Lung microvascular endothelial cell (primary cell): ENCODE measurements at regions not wholly inside any gene's neighbourhood (a gene's known extent, or its start where the extent isn't known, plus 50 kb on each side); places are given as distances from the start of the nearest gene placed in this dataset.

Source experiments
- DNase-seq, 2 donors: peaks; one replicate each; pipeline versions ENCODE4 v3.0.0 to v3.0.0-alpha.2; 2010; ENCODE audit warnings: low read depth in 2 of 2

- DNase-seq: no peak
These were observed 291.0 kb upstream of the DOK6 start for GRCh38 chr18:69109686-69110085.

GRCh38 chr18:69120833-69121232 lies 279.9 kb upstream of the DOK6 start:
- no peak for DNase-seq

GRCh38 chr18:69123421-69123820 lies 277.3 kb upstream of the DOK6 start:
- DNase-seq: no peak

GRCh38 chr18:69127873-69128500 lies 272.7 kb upstream of the DOK6 start:
- DNase-seq: no peak

GRCh38 chr18:69128566-69128965 lies 272.1 kb upstream of the DOK6 start:
- no peak for DNase-seq

- no peak for DNase-seq
These were observed 271.7 kb upstream of the DOK6 start for GRCh38 chr18:69128978-69129377.

GRCh38 chr18:69138088-69138487 lies 262.6 kb upstream of the DOK6 start:
- DNase-seq: no peak

- no peak for DNase-seq
These were observed 257.6 kb upstream of the DOK6 start for GRCh38 chr18:69143084-69143483.

GRCh38 chr18:69152436-69152835 lies 248.3 kb upstream of the DOK6 start:
- DNase-seq: no peak

- no peak for DNase-seq
These were observed 242.8 kb upstream of the DOK6 start for GRCh38 chr18:69157906-69158305.

- no peak for DNase-seq
These were observed 241.7 kb upstream of the DOK6 start for GRCh38 chr18:69158944-69159343.

GRCh38 chr18:69161383-69162028 lies 239.2 kb upstream of the DOK6 start:
- DNase-seq: no peak

GRCh38 chr18:69162649-69163048 lies 238.0 kb upstream of the DOK6 start:
- DNase-seq: no peak

GRCh38 chr18:69172046-69172445 lies 228.6 kb upstream of the DOK6 start:
- DNase-seq: no peak

GRCh38 chr18:69175681-69176080 lies 225.0 kb upstream of the DOK6 start:
- DNase-seq: no peak

- DNase-seq: no peak
These were observed 223.9 kb upstream of the DOK6 start for GRCh38 chr18:69176741-69177140.

GRCh38 chr18:69177702-69178101 lies 223.0 kb upstream of the DOK6 start:
- DNase-seq: no peak

GRCh38 chr18:69186162-69186561 lies 214.5 kb upstream of the DOK6 start:
- DNase-seq: no peak

- DNase-seq: no peak
These were observed 204.4 kb upstream of the DOK6 start for GRCh38 chr18:69196336-69196735.

GRCh38 chr18:69205925-69206324 lies 194.8 kb upstream of the DOK6 start:
- no peak for DNase-seq

GRCh38 chr18:69208545-69208944 lies 192.1 kb upstream of the DOK6 start:
- DNase-seq: no peak

GRCh38 chr18:69209761-69210160 lies 190.9 kb upstream of the DOK6 start:
- no peak for DNase-seq

GRCh38 chr18:69213842-69214241 lies 186.8 kb upstream of the DOK6 start:
- no peak for DNase-seq

GRCh38 chr18:69215161-69215560 lies 185.5 kb upstream of the DOK6 start:
- DNase-seq: no peak
